GM13977 (cell line): ENCODE measurements at regions not wholly inside any gene's neighbourhood (a gene's known extent, or its start where the extent isn't known, plus 50 kb on each side); places are given as distances from the start of the nearest gene placed in this dataset.

Experiments used
- DNase-seq: peaks from one replicate; pipeline ENCODE4 v3.0.0; 2012; ENCODE audit warnings: low spot score
- CTCF ChIP-seq: IDR thresholded peaks from 2 replicates; pipeline ENCODE4 v1.5.1; 2012; ENCODE audit warnings: mild to moderate bottlenecking, control low read depth; ENCODE audit not compliant: insufficient read depth; ENCODE audit errors: extremely low read depth, missing control alignments
- in situ Hi-C: fragments of 300-500 bp; cut with MboI; formaldehyde crosslinking; loops from one replicate; pipeline ENCODE4 v1.12.0; 2022; ENCODE audit warnings: low sequenced_read_pairs, low pct_unique_long_range_greater_than_20kb, mixed read lengths, inconsistent platforms; ENCODE audit not compliant: unreplicated experiment

DNA sequence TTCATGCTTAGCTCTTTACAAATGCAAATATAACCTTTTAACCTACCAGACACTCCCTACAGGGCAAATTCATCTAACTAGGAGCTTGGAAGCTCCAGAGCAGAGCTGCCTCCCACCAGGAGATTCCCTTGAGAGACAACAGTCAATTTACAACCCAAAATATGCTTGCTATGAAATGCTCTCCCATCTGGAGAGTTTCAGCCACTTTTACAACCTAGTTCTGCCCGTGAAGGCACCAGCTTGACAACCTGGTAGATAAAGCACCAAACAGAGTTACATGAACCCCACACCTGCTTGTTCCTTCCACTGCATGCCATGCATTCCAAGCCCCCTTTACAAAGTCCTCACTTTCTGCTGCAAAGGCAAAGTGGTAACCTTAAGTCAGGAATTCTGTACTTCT lies 215.3 kb upstream of the KIF2B start:
- TF ChIP-seq CTCF: no peak
- in situ Hi-C loops: no loop called here
- DNase-seq: no peak

GRCh38 chr17:53588317-53588716 lies 234.4 kb upstream of the KIF2B start:
- DNase-seq: no peak
- in situ Hi-C loops: no loop called here
- no peak for TF ChIP-seq CTCF

GRCh38 chr17:53574038-53574437 lies 248.7 kb upstream of the KIF2B start:
- DNase-seq: no peak
- TF ChIP-seq CTCF: no peak
- in situ Hi-C loops: no loop called here

- in situ Hi-C loops: no loop called here
- TF ChIP-seq CTCF: no peak
- DNase-seq: no peak
Observed at GRCh38 chr17:53571342-53571741, 251.4 kb upstream of the KIF2B start.

DNA sequence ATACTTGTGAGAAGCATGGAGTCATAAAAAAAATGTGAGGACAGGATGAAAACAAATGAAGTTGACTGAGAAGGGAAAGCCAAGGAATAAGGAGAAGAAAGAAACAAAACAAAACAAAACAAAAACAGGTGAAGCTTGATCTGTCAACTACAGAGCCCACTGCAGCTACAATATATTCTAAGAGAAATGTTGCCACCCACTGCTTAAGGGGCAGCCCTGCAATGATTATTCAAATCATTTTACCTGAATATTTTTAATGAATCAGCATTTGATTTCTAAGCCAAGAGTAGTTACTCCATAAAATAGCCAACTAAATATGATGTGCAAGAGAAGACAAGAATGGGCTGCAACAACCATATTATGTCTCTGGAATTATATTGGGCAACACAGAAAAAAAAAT lies 252.0 kb upstream of the KIF2B start:
- in situ Hi-C loops: no loop called here
- DNase-seq: no peak
- no peak for TF ChIP-seq CTCF

DNA sequence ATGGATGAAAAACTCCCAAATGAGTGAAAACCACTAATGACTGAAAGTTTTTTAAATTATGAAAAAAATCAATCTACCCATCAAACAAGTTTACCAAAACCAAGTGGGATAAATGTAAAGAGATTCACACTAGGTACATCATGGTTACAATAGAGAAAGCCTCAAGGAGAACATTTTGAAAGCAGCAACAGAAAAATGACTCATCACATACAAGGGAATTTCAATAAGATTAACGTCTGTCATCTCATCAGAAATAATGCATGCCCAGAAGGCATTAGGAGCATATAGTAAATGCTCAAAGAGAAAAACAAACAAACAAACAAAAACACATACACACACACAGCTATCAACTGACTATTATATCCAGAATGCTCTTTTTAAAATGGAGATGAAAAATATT lies 261.8 kb upstream of the KIF2B start:
- no peak for TF ChIP-seq CTCF
- in situ Hi-C loops: no loop called here
- no peak for DNase-seq

- TF ChIP-seq CTCF: no peak
Observed at GRCh38 chr17:53548252-53548651, 274.5 kb upstream of the KIF2B start.

More at GRCh38 chr17:53548252-53548651, 274.5 kb upstream of the KIF2B start:
- in situ Hi-C loops: no loop called here
- no peak for DNase-seq
